VCaP (cell line): ENCODE measurements at regions not wholly inside any gene's neighbourhood (a gene's known extent, or its start where the extent isn't known, plus 50 kb on each side); places are given as distances from the start of the nearest gene placed in this dataset.
A peak's percentile ranks its signal among the peaks of the same experiment; 100 is the strongest.
"Not testable (repeated sequence)": the region's sequence is repeated elsewhere in the genome, so short reads cannot be mapped to it uniquely, and the experiment has no call there.

Experiments used
- H3K27ac ChIP-seq: fragments of 450-650 bp; 2 replicates; pipeline ENCODE4 v1.5.1; 2017
- CTCF ChIP-seq: fragments of 450-650 bp; conservative IDR thresholded peaks from 2 replicates; pipeline ENCODE4 v1.5.1; 2017; ENCODE audit warnings: mild to moderate bottlenecking, moderate library complexity

- H3K27ac ChIP-seq: no peak overlapping the region
- no peak for TF ChIP-seq CTCF
Measured at GRCh38 chr10:57624066-57624465, 643.6 kb downstream of the IPMK start.

GRCh38 chr10:57621466-57621865, 646.2 kb downstream of the IPMK start:
- no peak overlapping the region for H3K27ac ChIP-seq
- no peak for TF ChIP-seq CTCF

- no peak for TF ChIP-seq CTCF
- no peak overlapping the region for H3K27ac ChIP-seq
Measured at GRCh38 chr10:57605948-57606485, 661.7 kb downstream of the IPMK start.

- H3K27ac ChIP-seq: no peak overlapping the region
- TF ChIP-seq CTCF: no peak
Measured at GRCh38 chr10:57599440-57599839, 668.3 kb downstream of the IPMK start.

- TF ChIP-seq CTCF: peak; percentile 58
- H3K27ac ChIP-seq: no peak overlapping the region
Measured at GRCh38 chr10:57593983-57594573, 673.6 kb downstream of the IPMK start.

- no peak overlapping the region for H3K27ac ChIP-seq
- TF ChIP-seq CTCF: peak; percentile 70
Measured at GRCh38 chr10:57579926-57580325, 687.8 kb downstream of the IPMK start.

GRCh38 chr10:57562211-57562610, 705.5 kb downstream of the IPMK start:
- no peak for TF ChIP-seq CTCF
- H3K27ac ChIP-seq: no peak overlapping the region

GRCh38 chr10:57551774-57552173, 715.9 kb downstream of the IPMK start:
- H3K27ac ChIP-seq: not testable (repeated sequence)
